ENCODE measurements at regions not wholly inside any gene's neighbourhood (a gene's known extent, or its start where the extent isn't known, plus 50 kb on each side); places are given as distances from the start of the nearest gene placed in this dataset.

- Histone ChIP-seq H3K4me3 (no peak overlapping the region), H3K27ac (no peak overlapping the region), H3K9me3 (peaks cover 0 to 17% (median 3%) of the 10 kb centered on the region in 4 donors), H3K4me1 (no peaks in the 10 kb centered on the region), H3K27me3 (no peaks in the 10 kb centered on the region), H3K36me3 (no peaks in the 10 kb centered on the region)
- no peak for TF ChIP-seq POLR2A (IDR thresholded peaks at IDR 0.05)
- TF ChIP-seq CTCF (IDR thresholded peaks at IDR 0.05) = no peak
- TF ChIP-seq POLR2AphosphoS5 (IDR thresholded peaks at IDR 0.05) = no peak
- TF ChIP-seq EP300 (IDR thresholded peaks at IDR 0.05) = no peak
- DNase-seq = no peak
- intact Hi-C loops (cut with DNase I; ENCODE audit: low total_unique reads) = no loop called here
Measured at GRCh38 chr6:80445751-80446150, 339.3 kb downstream of the BCKDHB start.

GRCh38 chr6:80442366-80442765, 335.9 kb downstream of the BCKDHB start:
- no peak for DNase-seq
- Histone ChIP-seq H3K4me3 (no peak overlapping the region), H3K27ac (no peak overlapping the region), H3K9me3 (peaks cover 0 to 17% (median 3%) of the 10 kb centered on the region in 4 donors), H3K36me3 (no peaks in the 10 kb centered on the region), H3K27me3 (no peaks in the 10 kb centered on the region), H3K4me1 (no peaks in the 10 kb centered on the region)
- intact Hi-C loops (cut with DNase I; ENCODE audit: low total_unique reads) = no loop called here
- TF ChIP-seq POLR2AphosphoS5 (IDR thresholded peaks at IDR 0.05) (no peak), CTCF (IDR thresholded peaks at IDR 0.05) (no peak), EP300 (IDR thresholded peaks at IDR 0.05) (no peak), POLR2A (IDR thresholded peaks at IDR 0.05) (no peak)

GRCh38 chr6:80441131-80441530, 334.7 kb downstream of the BCKDHB start:
- intact Hi-C loops (cut with DNase I; ENCODE audit: low total_unique reads) = no loop called here
- no peak for DNase-seq
- H3K36me3 ChIP-seq = no peaks in the 10 kb centered on the region
- peaks cover 0 to 6% (median 2%) of the 10 kb centered on the region in 4 donors for H3K9me3 ChIP-seq
- no peak overlapping the region for H3K27ac ChIP-seq
- H3K4me1 ChIP-seq = no peaks in the 10 kb centered on the region
- H3K4me3 ChIP-seq = no peak overlapping the region
- no peaks in the 10 kb centered on the region for H3K27me3 ChIP-seq
- TF ChIP-seq EP300 (IDR thresholded peaks at IDR 0.05) (no peak), POLR2AphosphoS5 (IDR thresholded peaks at IDR 0.05) (no peak), POLR2A (IDR thresholded peaks at IDR 0.05) (no peak), CTCF (IDR thresholded peaks at IDR 0.05) (no peak)

GRCh38 chr6:80440496-80441115, 334.1 kb downstream of the BCKDHB start:
- H3K4me3 ChIP-seq = no peak overlapping the region
- DNase-seq = no peak
- no peak overlapping the region for H3K27ac ChIP-seq
- H3K9me3 ChIP-seq = peaks cover 0 to under 1% (median 0%) of the 10 kb centered on the region in 4 donors
- WGBS, 5 donors = 62 to 76% (median 71%) methylated on average over 6 of the region's 6 CpGs
- H3K4me1 ChIP-seq = no peaks in the 10 kb centered on the region
- TF ChIP-seq POLR2A (IDR thresholded peaks at IDR 0.05) = no peak
- no peak for TF ChIP-seq CTCF (IDR thresholded peaks at IDR 0.05)
- no peak for TF ChIP-seq EP300 (IDR thresholded peaks at IDR 0.05)
- TF ChIP-seq POLR2AphosphoS5 (IDR thresholded peaks at IDR 0.05) = no peak
- H3K36me3 ChIP-seq = no peaks in the 10 kb centered on the region
- no peaks in the 10 kb centered on the region for H3K27me3 ChIP-seq
- intact Hi-C loops (cut with DNase I; ENCODE audit: low total_unique reads) = no loop called here

Measured in stomach (tissue), 8 donors.